ENCODE measurements at regions not wholly inside any gene's neighbourhood (a gene's known extent, or its start where the extent isn't known, plus 50 kb on each side); places are given as distances from the start of the nearest gene placed in this dataset.

GRCh38 chr6:120141601-120142000 lies 792.0 kb upstream of the MAN1A1 start (continued):
- TF ChIP-seq RERE (CRISPR knock-in tag; IDR thresholded peaks at IDR 0.05; ENCODE audit: borderline replicate concordance) (no peak), SIRT6 (IDR thresholded peaks at IDR 0.05; ENCODE audit: low read depth, low read length) (no peak), CREB5 (CRISPR knock-in tag; IDR thresholded peaks at IDR 0.05) (no peak)

- Histone ChIP-seq H3K9ac (ENCODE audit: insufficient read depth in 1 of 2, low read depth in 2 of 2, low read length in 2 of 2) (no peak overlapping the region), H4K20me1 (replicated peaks; ENCODE audit: control insufficient read depth, insufficient read depth, low read length) (no peaks in the 10 kb centered on the region), H3K9me1 (ENCODE audit: control insufficient read depth, insufficient read depth, low read length) (no peaks in the 10 kb centered on the region), H2AFZ (ENCODE audit: low read depth, low read length) (no peak overlapping the region), H3K9me3 (replicated peaks; ENCODE audit: control insufficient read depth, insufficient read depth, low read depth, low read length) (no peaks in the 10 kb centered on the region), H3K27me3 (ENCODE audit: control insufficient read depth in 2 of 2, insufficient read depth in 2 of 2, low read length in 2 of 2) (no peaks in the 10 kb centered on the region), H3K4me1 (replicated peaks in 1 of 2; ENCODE audit: control insufficient read depth in 2 of 2, insufficient read depth in 2 of 2, low read length in 2 of 2) (no peaks in the 10 kb centered on the region), H3K4me3 (no peak overlapping the region), H3K4me2 (ENCODE audit: insufficient read depth, low read length) (no peak overlapping the region), H3K79me2 (ENCODE audit: control insufficient read depth, insufficient read depth, low read length) (no peaks in the 10 kb centered on the region), H3K36me3 (ENCODE audit: control insufficient read depth, insufficient read depth, low read length) (no peaks in the 10 kb centered on the region), H3K27ac (ENCODE audit: extremely low read depth, low read depth, low read length) (no peak overlapping the region)
- no peak for FAIRE-seq
- intact Hi-C loops (cut with micrococcal nuclease) (no loop called here), in situ Hi-C loops (cut with MboI) (no loop called here)
- POLR2A ChIA-PET = no interaction called here
- TF ChIP-seq POLR2H (tag; IDR thresholded peaks at IDR 0.05; ENCODE audit: low read depth) (no peak), ZNF316 (IDR thresholded peaks at IDR 0.05) (peak; percentile 78)
- CTCF ChIA-PET (ENCODE audit: low intra/inter-chr PET ratio) = no interaction called here
- no TSS peak for BruUV-seq (replicated peaks)
- no peak for DNase-seq (ENCODE audit: extremely low read depth in 1 of 4, low spot score in 3 of 4)
- WGBS (ENCODE audit: insufficient coverage, low coverage, missing lambda C conversion rate) = 0% methylated on average over 2 of the region's 2 CpGs
- ATAC-seq = no peak
Measured at GRCh38 chr6:120137492-120137891, 787.9 kb upstream of the MAN1A1 start.
